Testis (tissue), 2 donors: ENCODE measurements at regions not wholly inside any gene's neighbourhood (a gene's known extent, or its start where the extent isn't known, plus 50 kb on each side); places are given as distances from the start of the nearest gene placed in this dataset.
A peak's percentile ranks its signal among the peaks of the same experiment; 100 is the strongest.

ENCODE experiments used
- DNase-seq: peaks from one replicate; pipeline ENCODE4 v3.0.0-alpha.2; 2019
- H3K27ac ChIP-seq, 2 donors: fragments of 200-600 bp; sonication (generic); one replicate each; pipeline ENCODE4 v1.5.1; 2019
- H3K27me3 ChIP-seq: fragments of 200-600 bp; sonication (generic); one replicate; pipeline ENCODE4 v1.5.1; 2019
- H3K36me3 ChIP-seq: fragments of 200-600 bp; sonication (generic); one replicate; pipeline ENCODE4 v1.5.1; 2017; ENCODE audit warnings: low read depth; ENCODE audit errors: missing control alignments
- H3K4me1 ChIP-seq: fragments of 200-600 bp; sonication (generic); one replicate; pipeline ENCODE4 v1.5.1; 2019
- H3K4me3 ChIP-seq, 2 donors: fragments of 200-600 bp; sonication (generic); one replicate each; pipeline ENCODE4 v1.5.1; 2017 to 2019
- H3K9me3 ChIP-seq: fragments of 200-600 bp; sonication (generic); one replicate; pipeline ENCODE4 v1.5.1; 2017
- CTCF ChIP-seq, 3 experiments: fragments of 450-650 bp in 2 of 3; fragments of 200-600 bp in 1 of 3; sonication (generic) in 1 of 3; IDR thresholded peaks; one replicate each; pipeline ENCODE4 v1.5.1; 2016 to 2019; ENCODE audit warnings: antibody characterized with exemption in 3 of 3, mild to moderate bottlenecking in 2 of 3, moderate library complexity in 1 of 3
- POLR2A ChIP-seq: fragments of 450-650 bp; IDR thresholded peaks from one replicate; pipeline ENCODE4 v1.6.1; 2017; ENCODE audit warnings: antibody characterized with exemption, mild to moderate bottlenecking, moderate library complexity
- WGBS, 2 donors: methylation state at CpG; one replicate each; pipeline ENCODE4 v1.1.5; 2018; 5-methylcytosine and 5-hydroxymethylcytosine counted together
- intact Hi-C: fragments of 100-400 bp; cut with DNase I; formaldehyde crosslinking; loops from one replicate; pipeline ENCODE4 v1.15.1; 2023; ENCODE audit warnings: low total_unique reads

DNA sequence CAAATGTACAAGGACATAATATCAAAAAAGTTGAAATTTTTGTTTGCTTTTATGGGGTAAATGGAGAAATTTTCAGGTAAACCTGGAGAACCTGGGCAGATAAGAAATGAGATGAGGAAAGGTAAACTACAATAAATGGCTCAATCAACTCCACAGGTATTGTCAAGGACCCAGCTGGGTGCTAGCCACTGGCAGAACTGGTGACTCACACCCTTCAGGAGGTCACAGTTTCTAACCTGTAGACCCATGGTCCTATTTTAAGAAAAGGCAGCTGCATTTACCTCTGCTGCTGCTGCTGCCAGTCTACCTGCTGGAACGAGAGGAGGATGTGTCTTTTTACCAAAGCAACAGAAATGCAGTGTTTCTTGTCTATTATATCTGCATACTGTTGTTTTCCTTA, 226.6 kb downstream of the ALG10B start:
- 43 to 50% methylated on average over 1 of the region's 1 CpG for WGBS, 2 donors
- no peak overlapping the region for H3K27ac ChIP-seq
- intact Hi-C loops = no loop called here

DNA sequence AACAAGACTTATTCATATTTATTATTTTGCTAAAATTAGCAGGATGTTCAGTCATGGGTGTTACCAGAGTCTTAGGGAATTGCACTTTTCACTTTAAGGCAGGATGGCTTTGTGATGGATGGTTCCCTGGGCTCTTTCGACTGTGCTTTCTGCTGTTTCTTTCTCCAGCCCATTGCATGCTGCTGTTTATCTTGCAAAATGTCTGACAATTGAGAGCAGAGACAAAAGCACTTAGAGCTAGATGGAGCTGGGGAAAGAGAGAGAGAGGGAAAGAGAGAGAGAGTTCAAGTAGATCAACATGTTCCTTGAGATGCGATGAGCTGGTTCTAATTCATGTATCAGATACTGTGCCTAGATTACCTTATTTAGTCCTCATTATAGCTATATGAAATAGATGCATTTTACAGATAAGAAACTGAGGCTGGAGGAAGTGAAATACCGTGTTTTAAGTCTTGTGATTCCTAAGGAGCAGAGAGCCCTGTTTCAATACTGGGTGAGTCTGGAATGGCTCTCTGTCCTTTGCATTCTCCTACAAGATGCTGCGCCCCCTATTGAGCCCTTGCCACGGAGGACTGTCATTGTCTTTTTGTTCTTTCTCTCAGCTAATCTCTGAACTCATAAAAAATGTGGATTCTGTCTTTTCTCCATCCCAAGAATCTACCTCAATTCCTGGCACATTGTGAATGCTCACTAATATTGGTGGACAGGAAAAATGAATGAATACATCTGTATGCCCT, 227.9 kb downstream of the ALG10B start:
- WGBS, 2 donors = 31 to 47% methylated on average over 5 of the region's 5 CpGs

More for the DNA sequence above, 226.6 kb downstream of the ALG10B start:
- DNase-seq = no peak
- Histone ChIP-seq H3K4me3 (no peak overlapping the region), H3K27me3 (no peaks in the 10 kb centered on the region), H3K36me3 (no peaks in the 10 kb centered on the region), H3K4me1 (no peaks in the 10 kb centered on the region), H3K9me3 (no peaks in the 10 kb centered on the region)
- TF ChIP-seq CTCF (IDR thresholded peaks at IDR 0.05) (no peak), POLR2A (no peak)

GRCh38 chr12:38547586-38547985, 231.0 kb downstream of the ALG10B start:
- no peak overlapping the region for H3K4me3 ChIP-seq
- H3K27me3 ChIP-seq = no peaks in the 10 kb centered on the region
- no peak for DNase-seq
- no peaks in the 10 kb centered on the region for H3K4me1 ChIP-seq
- H3K9me3 ChIP-seq = no peaks in the 10 kb centered on the region
- no peak overlapping the region for H3K27ac ChIP-seq
- TF ChIP-seq CTCF (IDR thresholded peaks at IDR 0.05) (no peak), POLR2A (no peak)
- WGBS, 2 donors = 75 to 87% methylated on average over 1 of the region's 1 CpG
- intact Hi-C loops = no loop called here
- H3K36me3 ChIP-seq = no peaks in the 10 kb centered on the region

More for the DNA sequence above, 227.9 kb downstream of the ALG10B start:
- H3K4me3 ChIP-seq = no peak overlapping the region
- H3K36me3 ChIP-seq = no peaks in the 10 kb centered on the region
- DNase-seq = peak; percentile 21
- TF ChIP-seq CTCF (IDR thresholded peaks at IDR 0.05) (no peak), POLR2A (no peak)
- H3K9me3 ChIP-seq = no peaks in the 10 kb centered on the region
- H3K27me3 ChIP-seq = no peaks in the 10 kb centered on the region
- no peak overlapping the region for H3K27ac ChIP-seq
- no peaks in the 10 kb centered on the region for H3K4me1 ChIP-seq
- intact Hi-C loops = no loop called here

DNA sequence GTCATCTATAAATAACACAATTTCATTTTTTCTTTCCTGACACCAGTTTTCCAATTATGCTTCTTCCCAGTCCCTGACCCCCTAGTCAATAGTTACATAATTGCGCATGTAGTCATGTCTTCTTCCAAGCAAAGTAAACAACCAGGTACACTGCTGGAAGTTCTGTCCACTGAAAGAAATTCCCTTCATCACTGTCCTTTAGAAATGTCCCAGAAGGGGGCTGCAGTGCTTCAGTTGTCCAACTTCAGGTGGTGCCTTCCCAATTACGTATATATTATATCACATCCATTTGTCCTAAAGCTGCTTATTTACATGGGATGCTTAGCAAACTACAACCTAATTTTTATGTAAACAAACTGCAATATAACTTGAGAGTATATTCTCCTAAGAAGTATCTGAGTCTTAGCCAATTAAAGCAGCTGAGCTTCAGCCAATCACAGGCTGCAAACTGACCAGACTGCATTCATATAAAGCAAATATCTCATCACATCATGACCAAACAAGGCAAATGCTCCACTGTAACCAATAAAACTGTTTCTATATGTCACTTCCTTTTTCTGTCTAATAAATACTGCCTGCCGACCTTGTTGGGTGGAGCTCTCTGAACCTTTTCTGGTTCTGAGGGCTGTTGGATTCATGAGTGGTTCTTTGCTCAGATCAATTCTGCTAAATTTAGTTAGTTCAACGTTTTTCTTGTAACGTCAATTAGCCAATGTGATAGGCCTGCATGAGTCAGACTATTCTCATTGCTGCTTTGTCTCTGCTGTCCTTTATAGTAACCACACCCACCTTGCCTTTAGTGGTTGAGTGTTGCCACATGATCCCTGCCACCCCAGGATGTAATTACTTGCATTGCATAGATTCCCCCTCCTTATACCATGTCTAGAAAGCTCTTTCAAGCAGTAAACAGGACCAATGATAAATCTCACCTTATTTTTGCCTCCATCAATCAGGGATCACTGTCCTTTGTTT, 239.3 kb downstream of the ALG10B start:
- TF ChIP-seq POLR2A (no peak), CTCF (IDR thresholded peaks at IDR 0.05) (no peak)
- 66 to 75% methylated on average over 5 of the region's 5 CpGs for WGBS, 2 donors
- Histone ChIP-seq H3K9me3 (no peaks in the 10 kb centered on the region), H3K4me3 (no peak overlapping the region), H3K27ac (no peak overlapping the region), H3K36me3 (no peaks in the 10 kb centered on the region), H3K27me3 (no peaks in the 10 kb centered on the region), H3K4me1 (no peaks in the 10 kb centered on the region)
- no peak for DNase-seq
- intact Hi-C loops = no loop called here
